Upper lobe of left lung (tissue), 6 donors: ENCODE measurements at regions not wholly inside any gene's neighbourhood (a gene's known extent, or its start where the extent isn't known, plus 50 kb on each side); places are given as distances from the start of the nearest gene placed in this dataset.

ENCODE experiments used
- ATAC-seq, 2 donors: fragments of 200-7000 bp; cut with Tn5 transposase; one replicate each; pipeline ENCODE4 v1.9.1; 2022; ENCODE audit warnings: mild to moderate bottlenecking in 2 of 2, moderate library complexity in 2 of 2; ENCODE audit not compliant: low FRiP score in 2 of 2
- DNase-seq, 2 donors: peaks; one replicate each; pipeline ENCODE4 v3.0.0-alpha.2; 2019 to 2020
- H3K27ac ChIP-seq, 4 donors: fragments of 200-600 bp; sonication (generic); one replicate each; pipeline ENCODE4 v1.5.1; 2016 to 2019
- H3K27me3 ChIP-seq, 4 donors: fragments of 200-600 bp; sonication (generic); one replicate each; pipeline ENCODE4 v1.5.1; 2017 to 2019
- H3K36me3 ChIP-seq, 4 donors: fragments of 200-600 bp; sonication (generic); one replicate each; pipeline ENCODE4 v1.5.1; 2016 to 2019
- H3K4me1 ChIP-seq, 4 donors: fragments of 200-600 bp; sonication (generic); one replicate each; pipeline ENCODE4 v1.5.1; 2018 to 2019
- H3K4me3 ChIP-seq, 4 donors: fragments of 200-600 bp; sonication (generic); one replicate each; pipeline ENCODE4 v1.5.1; 2017 to 2019; ENCODE audit warnings: mild to moderate bottlenecking in 2 of 4, moderate library complexity in 1 of 4
- H3K9me3 ChIP-seq, 4 donors: fragments of 200-600 bp; sonication (generic); one replicate each; pipeline ENCODE4 v1.5.1; 2018 to 2019
- CTCF ChIP-seq, 6 experiments: fragments of 450-650 bp in 4 of 6; fragments of 200-600 bp in 2 of 6; sonication (generic) in 2 of 6; IDR thresholded peaks; one replicate each; pipeline ENCODE4 v1.5.1; 2016 to 2019; ENCODE audit warnings: antibody characterized with exemption in 6 of 6
- EP300 ChIP-seq, 4 donors: sonication (generic); formaldehyde crosslinking; IDR thresholded peaks; one replicate each; pipeline ENCODE4 v1.5.1; 2017; ENCODE audit warnings: antibody characterized with exemption in 4 of 4, control low read depth in 2 of 4
- POLR2A ChIP-seq, 4 donors: fragments of 450-650 bp; IDR thresholded peaks; one replicate each; pipeline ENCODE4 v1.5.1; 2016 to 2017; ENCODE audit warnings: antibody characterized with exemption in 4 of 4, mild to moderate bottlenecking in 2 of 4
- POLR2AphosphoS5 ChIP-seq, 2 donors: sonication (generic); formaldehyde crosslinking; IDR thresholded peaks; one replicate each; pipeline ENCODE4 v1.5.1; 2017; ENCODE audit warnings: antibody characterized with exemption in 2 of 2
- WGBS, 2 donors: methylation state at CpG; one replicate each; pipeline ENCODE4 v1.1.5; 2017 to 2018; 5-methylcytosine and 5-hydroxymethylcytosine counted together
- donor health status: DM: no; HTN: no; CAD: no; lungs with moderate emphysema.
- donor health status: DM: no; HTN: yes; CAD: no; lungs with severe emphysema.

DNA sequence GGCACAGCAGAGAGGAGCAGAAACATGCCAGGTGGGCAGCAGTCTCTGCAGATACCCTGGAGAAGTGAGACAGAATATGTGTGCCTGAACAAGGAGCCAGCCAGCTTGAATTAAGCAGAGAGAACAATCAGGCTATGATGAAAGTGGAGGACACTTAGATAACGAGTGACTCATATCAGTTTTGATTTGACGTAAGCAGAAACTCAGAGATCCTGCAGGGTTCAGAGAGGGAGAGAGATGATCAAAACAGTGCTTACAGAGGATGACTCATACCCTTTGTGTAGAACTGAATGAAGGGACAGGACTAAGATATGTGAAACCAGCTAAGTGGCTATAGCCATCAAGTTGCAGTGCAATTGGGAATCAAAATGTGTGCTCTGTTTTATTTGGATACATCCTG is 300.7 kb downstream of the TENT5A start:
- DNase-seq (no peak), ATAC-seq (peak; percentile 23 to 43)
- no peaks in the 10 kb centered on the region for H3K27me3 ChIP-seq
- H3K27ac ChIP-seq, result no peak overlapping the region
- H3K4me3 ChIP-seq, result no peak overlapping the region
- H3K36me3 ChIP-seq, result no peaks in the 10 kb centered on the region
- TF ChIP-seq POLR2A (IDR thresholded peaks at IDR 0.05) (no peak), POLR2AphosphoS5 (IDR thresholded peaks at IDR 0.05) (no peak), CTCF (IDR thresholded peaks at IDR 0.05) (no peak), EP300 (IDR thresholded peaks at IDR 0.05) (no peak)
- no peaks in the 10 kb centered on the region for H3K4me1 ChIP-seq
- 51 to 57% methylated on average over 2 of the region's 2 CpGs for WGBS, 2 donors
- H3K9me3 ChIP-seq, result no peaks in the 10 kb centered on the region

- DNase-seq (no peak), ATAC-seq (no peak)
- no peak overlapping the region for H3K27ac ChIP-seq
- no peaks in the 10 kb centered on the region for H3K4me1 ChIP-seq
- H3K4me3 ChIP-seq, result no peak overlapping the region
- H3K9me3 ChIP-seq, result no peaks in the 10 kb centered on the region
- TF ChIP-seq POLR2A (IDR thresholded peaks at IDR 0.05) (no peak), EP300 (IDR thresholded peaks at IDR 0.05) (no peak), POLR2AphosphoS5 (IDR thresholded peaks at IDR 0.05) (no peak), CTCF (IDR thresholded peaks at IDR 0.05) (no peak)
- H3K36me3 ChIP-seq, result no peaks in the 10 kb centered on the region
- H3K27me3 ChIP-seq, result no peaks in the 10 kb centered on the region
- WGBS, 2 donors, result 70 to 76% methylated on average over 2 of the region's 2 CpGs
Measured at GRCh38 chr6:81450180-81450579, 302.3 kb downstream of the TENT5A start.

GRCh38 chr6:81446509-81446908 is 306.0 kb downstream of the TENT5A start:
- no peaks in the 10 kb centered on the region for H3K4me1 ChIP-seq
- no peak for ATAC-seq
- TF ChIP-seq EP300 (IDR thresholded peaks at IDR 0.05) (no peak), POLR2A (IDR thresholded peaks at IDR 0.05) (no peak), POLR2AphosphoS5 (IDR thresholded peaks at IDR 0.05) (no peak), CTCF (IDR thresholded peaks at IDR 0.05) (no peak)
- H3K27ac ChIP-seq, result no peak overlapping the region
- no peak for DNase-seq
- no peaks in the 10 kb centered on the region for H3K9me3 ChIP-seq
- H3K27me3 ChIP-seq, result no peaks in the 10 kb centered on the region
- H3K36me3 ChIP-seq, result no peaks in the 10 kb centered on the region
- no peak overlapping the region for H3K4me3 ChIP-seq
- 62 to 64% methylated on average over 1 of the region's 1 CpG for WGBS, 2 donors

DNA sequence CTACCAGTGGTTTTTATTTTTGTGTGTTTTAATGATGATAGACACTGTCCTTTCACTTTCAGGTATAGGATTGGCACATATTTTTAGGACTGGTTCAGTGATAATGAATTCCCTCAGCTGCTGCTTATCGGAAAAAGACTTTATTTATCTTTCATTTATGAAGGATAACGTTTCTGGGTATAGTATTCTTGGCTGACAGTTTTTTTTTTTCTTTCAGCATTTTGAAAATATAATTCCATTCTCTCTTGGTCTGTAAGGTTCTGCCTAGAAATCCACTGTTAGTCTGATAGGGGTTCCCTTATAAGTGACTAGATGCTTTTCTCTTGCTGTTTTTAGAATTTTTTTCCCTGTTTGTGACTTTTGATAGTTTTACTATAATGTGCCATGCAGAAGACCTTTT is 313.1 kb downstream of the TENT5A start:
- no peak for TF ChIP-seq CTCF (IDR thresholded peaks at IDR 0.05)
- TF ChIP-seq POLR2A (IDR thresholded peaks at IDR 0.05), result no peak
- no peak for TF ChIP-seq EP300 (IDR thresholded peaks at IDR 0.05)
- TF ChIP-seq POLR2AphosphoS5 (IDR thresholded peaks at IDR 0.05), result no peak
- no peak overlapping the region for H3K4me3 ChIP-seq

GRCh38 chr6:81436990-81437389 is 315.5 kb downstream of the TENT5A start:
- H3K27me3 ChIP-seq, result no peaks in the 10 kb centered on the region

More for the DNA sequence above, 313.1 kb downstream of the TENT5A start:
- 72 to 100% methylated on average over 2 of the region's 2 CpGs for WGBS, 2 donors
- H3K36me3 ChIP-seq, result no peaks in the 10 kb centered on the region
- H3K9me3 ChIP-seq, result peaks cover 0 to 19% (median 6%) of the 10 kb centered on the region in 4 donors
- H3K27me3 ChIP-seq, result no peaks in the 10 kb centered on the region
- no peak for DNase-seq
- no peak overlapping the region for H3K27ac ChIP-seq
- ATAC-seq, result no peak
- H3K4me1 ChIP-seq, result no peaks in the 10 kb centered on the region

More at GRCh38 chr6:81436990-81437389, 315.5 kb downstream of the TENT5A start:
- Histone ChIP-seq H3K36me3 (no peaks in the 10 kb centered on the region), H3K4me3 (no peak overlapping the region), H3K9me3 (peaks cover 0 to 19% (median 6%) of the 10 kb centered on the region in 4 donors), H3K4me1 (no peaks in the 10 kb centered on the region), H3K27ac (no peak overlapping the region)
- 62 to 70% methylated on average over 1 of the region's 1 CpG for WGBS, 2 donors
- no peak for ATAC-seq
- TF ChIP-seq POLR2AphosphoS5 (IDR thresholded peaks at IDR 0.05), result no peak
- no peak for TF ChIP-seq EP300 (IDR thresholded peaks at IDR 0.05)
- no peak for TF ChIP-seq POLR2A (IDR thresholded peaks at IDR 0.05)
- TF ChIP-seq CTCF (IDR thresholded peaks at IDR 0.05), result no peak
- DNase-seq, result no peak
